HL-60 (cell line): ENCODE measurements at regions not wholly inside any gene's neighbourhood (a gene's known extent, or its start where the extent isn't known, plus 50 kb on each side); places are given as distances from the start of the nearest gene placed in this dataset.
"Not testable (repeated sequence)": the region's sequence is repeated elsewhere in the genome, so short reads cannot be mapped to it uniquely, and the experiment has no call there.

Experiments
- DNase-seq, 2 experiments: peaks; one replicate each; pipeline ENCODE4 v3.0.0-alpha.2; 2010 to 2020; ENCODE audit warnings: low read depth in 1 of 2, low spot score in 1 of 2
- H3K27ac ChIP-seq: fragments of 250-450 bp; sonication (Bioruptor Pico); replicated peaks from 2 replicates; pipeline ENCODE4 v1.5.1; 2020; ENCODE audit warnings: mild to moderate bottlenecking, moderate library complexity
- H3K27me3 ChIP-seq: fragments of 250-450 bp; sonication (Bioruptor Pico); 2 replicates; pipeline ENCODE4 v1.5.1; 2021; ENCODE audit warnings: mild to moderate bottlenecking, moderate library complexity; ENCODE audit not compliant: insufficient read depth, poor library complexity, severe bottlenecking
- H3K4me3 ChIP-seq: replicated peaks from 2 replicates; pipeline ENCODE4 v1.5.1; 2011; ENCODE audit warnings: mild to moderate bottlenecking, control low read depth, low read length; ENCODE audit not compliant: insufficient read depth
- GABPA ChIP-seq: IDR thresholded peaks from 2 replicates; pipeline ENCODE4 v1.6.1; 2012; ENCODE audit warnings: low read depth
- POLR2AphosphoS5 ChIP-seq: IDR thresholded peaks from 2 replicates; pipeline ENCODE4 v1.6.1; 2012; ENCODE audit warnings: low read depth
- TF ChIP-seq, protein P1 (sequence below): IDR thresholded peaks from 2 replicates; pipeline ENCODE4 v1.6.1; 2012; ENCODE audit warnings: low read depth; ENCODE audit not compliant: insufficient replicate concordance
- TF ChIP-seq, protein P2 (sequence below): IDR thresholded peaks from one replicate; pipeline ENCODE4 v1.5.1; 2011; ENCODE audit warnings: low read length, control low read depth, inconsistent platforms; ENCODE audit not compliant: insufficient read depth

GRCh38 chr2:91422102-91422501, 2730.6 kb downstream of the RPIA start:
- not testable (repeated sequence) for H3K27me3 ChIP-seq, H3K4me3 ChIP-seq, DNase-seq, H3K27ac ChIP-seq

- not testable (repeated sequence) for H3K27ac ChIP-seq, DNase-seq, H3K27me3 ChIP-seq, H3K4me3 ChIP-seq
These were observed 2735.7 kb downstream of the RPIA start for GRCh38 chr2:91427148-91427547.

GRCh38 chr2:91441932-91442245, 2750.4 kb downstream of the RPIA start:
- not testable (repeated sequence) for H3K4me3 ChIP-seq, H3K27ac ChIP-seq, DNase-seq
- H3K27me3 ChIP-seq, result peaks cover 18% of the 10 kb centered on the region

DNA sequence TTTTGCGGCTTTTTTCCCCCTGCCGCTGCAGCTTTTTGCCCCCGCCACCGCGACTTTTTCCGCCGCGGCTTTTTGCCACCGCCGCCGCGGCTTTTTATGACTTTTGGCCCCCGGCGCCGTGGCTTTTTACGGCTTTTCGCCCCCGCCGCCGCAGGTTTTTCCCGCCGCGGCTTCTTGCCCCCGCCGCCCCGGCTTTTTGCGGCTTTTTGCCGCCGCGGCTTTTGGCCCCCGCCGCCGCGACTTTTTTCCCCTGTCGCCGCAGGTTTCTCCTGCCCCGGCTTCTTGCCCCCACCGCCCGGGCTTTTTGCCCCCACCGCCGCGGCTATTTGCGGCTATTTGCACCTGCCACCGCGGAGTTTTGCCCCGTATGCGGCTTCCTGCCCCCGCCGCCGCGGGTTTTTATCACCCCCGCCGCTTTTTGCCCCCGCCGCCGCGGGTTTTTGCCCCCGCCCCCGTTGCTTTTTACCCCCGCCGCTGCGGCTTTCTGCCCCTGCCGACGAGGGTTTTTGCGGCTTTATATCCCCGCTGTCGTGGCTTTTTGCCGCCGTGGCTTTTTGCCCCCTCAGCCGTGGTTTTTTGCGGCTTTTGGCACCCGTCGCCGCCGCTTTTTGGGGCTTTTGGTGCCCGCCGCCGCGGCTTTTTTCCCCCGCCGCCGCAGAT, 2750.9 kb downstream of the RPIA start:
- Histone ChIP-seq H3K27me3 (peaks cover 18% of the 10 kb centered on the region), H3K4me3 (peak overlapping the region; percentile 17)
- no peak for DNase-seq

DNA sequence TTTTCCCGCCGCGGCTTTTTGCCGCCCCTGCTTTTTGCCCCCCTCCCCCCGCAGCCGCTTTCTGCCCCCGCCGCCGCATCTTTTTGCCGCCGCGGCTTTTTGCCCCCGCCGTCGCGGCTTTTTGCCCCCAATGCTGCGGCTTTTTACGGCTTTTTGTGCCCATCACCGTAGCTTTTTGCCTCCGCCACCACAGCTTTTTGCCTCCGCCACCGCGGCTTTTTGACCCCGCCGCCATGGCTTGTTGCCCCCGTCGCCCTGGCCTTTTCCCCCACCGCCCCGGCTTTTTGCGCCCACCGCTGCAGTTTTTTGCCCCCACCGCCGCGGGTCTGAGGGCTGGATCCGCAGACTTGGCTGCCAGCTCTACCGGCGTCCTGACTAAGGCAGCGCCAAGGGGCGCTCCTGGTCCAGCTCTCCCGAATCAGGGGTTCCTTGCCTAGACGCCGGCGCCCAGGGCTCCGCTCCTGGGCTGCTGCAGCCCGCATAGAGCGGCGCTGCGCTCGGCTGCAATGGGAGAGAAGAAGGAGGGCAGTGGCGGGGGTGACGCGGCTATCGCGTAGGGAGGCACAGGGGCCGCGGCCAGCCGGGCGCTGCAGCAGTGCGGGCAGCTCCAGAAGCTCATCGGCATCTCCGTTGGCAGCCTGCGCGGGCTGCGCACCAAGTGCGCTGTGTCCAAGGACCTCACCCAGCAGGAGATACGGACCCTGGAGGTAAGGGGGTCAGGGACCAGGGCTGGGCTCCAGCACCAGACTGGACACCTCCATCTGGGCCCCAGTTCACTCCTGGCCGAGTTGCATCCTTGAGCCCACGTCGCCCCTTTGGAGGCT, 2751.6 kb downstream of the RPIA start:
- DNase-seq, H3K27ac ChIP-seq: not testable (repeated sequence)
- peak overlapping the region; percentile 17; the same call in 1 of the 2 replicates for H3K4me3 ChIP-seq
- peaks cover 18% of the 10 kb centered on the region for H3K27me3 ChIP-seq

More for the DNA sequence above, 2750.9 kb downstream of the RPIA start:
- TF ChIP-seq, protein P1, sequence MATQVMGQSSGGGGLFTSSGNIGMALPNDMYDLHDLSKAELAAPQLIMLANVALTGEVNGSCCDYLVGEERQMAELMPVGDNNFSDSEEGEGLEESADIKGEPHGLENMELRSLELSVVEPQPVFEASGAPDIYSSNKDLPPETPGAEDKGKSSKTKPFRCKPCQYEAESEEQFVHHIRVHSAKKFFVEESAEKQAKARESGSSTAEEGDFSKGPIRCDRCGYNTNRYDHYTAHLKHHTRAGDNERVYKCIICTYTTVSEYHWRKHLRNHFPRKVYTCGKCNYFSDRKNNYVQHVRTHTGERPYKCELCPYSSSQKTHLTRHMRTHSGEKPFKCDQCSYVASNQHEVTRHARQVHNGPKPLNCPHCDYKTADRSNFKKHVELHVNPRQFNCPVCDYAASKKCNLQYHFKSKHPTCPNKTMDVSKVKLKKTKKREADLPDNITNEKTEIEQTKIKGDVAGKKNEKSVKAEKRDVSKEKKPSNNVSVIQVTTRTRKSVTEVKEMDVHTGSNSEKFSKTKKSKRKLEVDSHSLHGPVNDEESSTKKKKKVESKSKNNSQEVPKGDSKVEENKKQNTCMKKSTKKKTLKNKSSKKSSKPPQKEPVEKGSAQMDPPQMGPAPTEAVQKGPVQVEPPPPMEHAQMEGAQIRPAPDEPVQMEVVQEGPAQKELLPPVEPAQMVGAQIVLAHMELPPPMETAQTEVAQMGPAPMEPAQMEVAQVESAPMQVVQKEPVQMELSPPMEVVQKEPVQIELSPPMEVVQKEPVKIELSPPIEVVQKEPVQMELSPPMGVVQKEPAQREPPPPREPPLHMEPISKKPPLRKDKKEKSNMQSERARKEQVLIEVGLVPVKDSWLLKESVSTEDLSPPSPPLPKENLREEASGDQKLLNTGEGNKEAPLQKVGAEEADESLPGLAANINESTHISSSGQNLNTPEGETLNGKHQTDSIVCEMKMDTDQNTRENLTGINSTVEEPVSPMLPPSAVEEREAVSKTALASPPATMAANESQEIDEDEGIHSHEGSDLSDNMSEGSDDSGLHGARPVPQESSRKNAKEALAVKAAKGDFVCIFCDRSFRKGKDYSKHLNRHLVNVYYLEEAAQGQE, result peak; percentile 7
- TF ChIP-seq GABPA (no peak), POLR2AphosphoS5 (no peak)
- TF ChIP-seq, protein P2, sequence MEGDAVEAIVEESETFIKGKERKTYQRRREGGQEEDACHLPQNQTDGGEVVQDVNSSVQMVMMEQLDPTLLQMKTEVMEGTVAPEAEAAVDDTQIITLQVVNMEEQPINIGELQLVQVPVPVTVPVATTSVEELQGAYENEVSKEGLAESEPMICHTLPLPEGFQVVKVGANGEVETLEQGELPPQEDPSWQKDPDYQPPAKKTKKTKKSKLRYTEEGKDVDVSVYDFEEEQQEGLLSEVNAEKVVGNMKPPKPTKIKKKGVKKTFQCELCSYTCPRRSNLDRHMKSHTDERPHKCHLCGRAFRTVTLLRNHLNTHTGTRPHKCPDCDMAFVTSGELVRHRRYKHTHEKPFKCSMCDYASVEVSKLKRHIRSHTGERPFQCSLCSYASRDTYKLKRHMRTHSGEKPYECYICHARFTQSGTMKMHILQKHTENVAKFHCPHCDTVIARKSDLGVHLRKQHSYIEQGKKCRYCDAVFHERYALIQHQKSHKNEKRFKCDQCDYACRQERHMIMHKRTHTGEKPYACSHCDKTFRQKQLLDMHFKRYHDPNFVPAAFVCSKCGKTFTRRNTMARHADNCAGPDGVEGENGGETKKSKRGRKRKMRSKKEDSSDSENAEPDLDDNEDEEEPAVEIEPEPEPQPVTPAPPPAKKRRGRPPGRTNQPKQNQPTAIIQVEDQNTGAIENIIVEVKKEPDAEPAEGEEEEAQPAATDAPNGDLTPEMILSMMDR, result no peak
- H3K27ac ChIP-seq, result no peak overlapping the region

DNA sequence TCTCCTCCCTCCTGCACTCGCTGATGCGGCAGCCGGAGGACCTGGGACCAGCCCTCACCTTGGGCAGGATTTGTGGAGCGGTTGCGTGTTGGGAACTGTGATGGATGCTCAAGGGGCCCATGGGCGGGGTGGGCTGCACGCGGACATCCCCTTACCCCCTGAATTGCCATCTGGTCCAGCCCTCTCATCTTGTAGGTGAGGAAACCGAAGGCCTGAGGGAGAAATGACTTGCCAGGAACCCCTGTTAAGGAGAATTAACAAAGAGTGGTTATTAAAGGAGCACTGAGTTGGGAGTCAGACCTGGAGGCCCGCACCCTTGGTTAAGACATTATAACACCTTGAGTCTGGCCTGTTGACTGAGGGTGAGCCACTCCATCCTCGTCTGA, 2752.2 kb downstream of the RPIA start:
- H3K27ac ChIP-seq, DNase-seq, H3K4me3 ChIP-seq: not testable (repeated sequence)
- peaks cover 18% of the 10 kb centered on the region for H3K27me3 ChIP-seq

DNA sequence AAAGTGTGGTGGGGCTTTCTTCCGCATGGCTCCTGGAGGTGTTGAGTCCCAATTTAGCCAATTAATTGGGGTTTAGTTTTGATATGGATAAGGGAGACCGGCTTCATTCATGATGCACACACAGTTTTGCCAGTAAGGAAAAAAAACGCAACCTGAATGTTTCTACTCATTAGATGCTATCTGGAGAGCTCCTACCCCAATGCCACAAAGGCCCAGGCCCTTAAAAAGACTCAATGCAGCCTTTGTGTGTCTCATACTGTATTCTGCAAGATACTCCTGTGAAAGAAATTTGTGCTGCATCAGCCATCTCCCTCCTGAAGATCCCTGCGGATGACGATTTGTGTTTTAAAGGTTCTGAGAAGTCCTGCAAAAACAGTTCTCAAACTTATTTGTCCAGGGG, 2754.2 kb downstream of the RPIA start:
- DNase-seq, H3K4me3 ChIP-seq, H3K27ac ChIP-seq: not testable (repeated sequence)
- H3K27me3 ChIP-seq, result peaks cover 14% of the 10 kb centered on the region

GRCh38 chr2:91446489-91446888, 2755.0 kb downstream of the RPIA start:
- peaks cover 14% of the 10 kb centered on the region for H3K27me3 ChIP-seq
- not testable (repeated sequence) for H3K27ac ChIP-seq, H3K4me3 ChIP-seq, DNase-seq

GRCh38 chr2:91446915-91447314, 2755.4 kb downstream of the RPIA start:
- not testable (repeated sequence) for H3K4me3 ChIP-seq, H3K27ac ChIP-seq, DNase-seq
- H3K27me3 ChIP-seq, result peaks cover 13% of the 10 kb centered on the region

- H3K4me3 ChIP-seq, H3K27ac ChIP-seq, DNase-seq, H3K27me3 ChIP-seq: not testable (repeated sequence)
These were observed 2756.0 kb downstream of the RPIA start for GRCh38 chr2:91447508-91447907.

DNA sequence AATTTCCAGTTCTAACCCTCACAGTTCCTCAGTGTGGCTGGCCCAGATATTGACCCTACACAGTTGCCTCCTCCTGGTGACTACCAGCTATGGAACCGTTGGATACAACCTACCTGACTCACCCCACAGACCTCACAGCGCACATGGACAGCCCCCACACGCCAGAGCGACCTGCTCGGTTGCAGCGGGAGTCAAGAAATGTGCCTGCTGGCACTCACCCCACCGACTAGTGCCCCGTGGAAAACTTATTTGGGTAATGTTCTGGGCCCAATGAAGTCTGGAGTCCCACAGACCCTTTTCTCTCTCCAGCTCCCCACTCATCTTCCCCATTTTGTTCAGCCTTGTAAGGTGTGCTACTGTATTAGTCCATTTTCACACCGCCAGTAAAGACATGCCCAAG, 2770.8 kb downstream of the RPIA start:
- H3K4me3 ChIP-seq, H3K27ac ChIP-seq, H3K27me3 ChIP-seq, DNase-seq: not testable (repeated sequence)

DNA sequence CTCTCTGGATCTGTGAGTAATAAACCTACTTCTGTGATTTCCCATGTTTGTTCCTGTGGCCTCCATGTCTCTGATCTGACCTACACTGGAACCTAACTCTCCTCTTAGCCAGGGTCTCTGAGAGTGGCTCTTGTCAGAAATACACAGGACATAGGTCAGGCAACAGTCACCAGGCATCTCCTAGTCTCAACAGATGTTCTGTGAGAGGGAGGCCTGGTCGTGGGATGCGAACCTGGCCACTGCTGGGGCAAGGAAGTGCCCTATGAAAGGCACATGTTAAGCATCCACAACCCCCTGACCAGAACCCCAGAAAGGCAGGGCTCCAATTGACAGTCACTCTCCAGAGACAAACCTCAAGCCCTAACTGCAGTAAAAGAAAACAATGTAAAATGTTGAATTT, 2771.5 kb downstream of the RPIA start:
- H3K4me3 ChIP-seq, DNase-seq, H3K27me3 ChIP-seq, H3K27ac ChIP-seq: not testable (repeated sequence)
